ENCODE measurements at regions not wholly inside any gene's neighbourhood (a gene's known extent, or its start where the extent isn't known, plus 50 kb on each side); places are given as distances from the start of the nearest gene placed in this dataset.
"Not testable (repeated sequence)": the region's sequence is repeated elsewhere in the genome, so short reads cannot be mapped to it uniquely, and the experiment has no call there.

DNA sequence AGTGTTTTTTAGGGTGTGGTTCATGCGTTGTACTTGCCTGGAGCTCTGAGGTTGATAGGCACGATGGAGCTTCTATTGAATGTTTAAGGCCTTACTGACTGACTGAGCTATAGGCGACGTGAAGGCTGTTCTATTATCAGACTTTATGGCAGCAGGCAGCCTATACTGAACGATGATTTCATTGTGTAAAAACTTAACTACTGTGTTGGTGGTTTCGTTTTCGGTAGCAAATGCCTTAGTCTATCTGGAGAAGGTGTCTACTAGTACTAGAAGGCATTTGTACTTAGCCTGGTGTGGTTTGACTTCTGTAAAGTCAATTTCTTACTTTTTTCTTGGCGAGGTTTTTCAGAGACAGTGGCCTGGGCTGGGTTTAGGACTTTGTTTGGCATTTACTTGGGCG lies 194.4 kb downstream of the OTOP1 start:
- TF ChIP-seq, protein P1, sequence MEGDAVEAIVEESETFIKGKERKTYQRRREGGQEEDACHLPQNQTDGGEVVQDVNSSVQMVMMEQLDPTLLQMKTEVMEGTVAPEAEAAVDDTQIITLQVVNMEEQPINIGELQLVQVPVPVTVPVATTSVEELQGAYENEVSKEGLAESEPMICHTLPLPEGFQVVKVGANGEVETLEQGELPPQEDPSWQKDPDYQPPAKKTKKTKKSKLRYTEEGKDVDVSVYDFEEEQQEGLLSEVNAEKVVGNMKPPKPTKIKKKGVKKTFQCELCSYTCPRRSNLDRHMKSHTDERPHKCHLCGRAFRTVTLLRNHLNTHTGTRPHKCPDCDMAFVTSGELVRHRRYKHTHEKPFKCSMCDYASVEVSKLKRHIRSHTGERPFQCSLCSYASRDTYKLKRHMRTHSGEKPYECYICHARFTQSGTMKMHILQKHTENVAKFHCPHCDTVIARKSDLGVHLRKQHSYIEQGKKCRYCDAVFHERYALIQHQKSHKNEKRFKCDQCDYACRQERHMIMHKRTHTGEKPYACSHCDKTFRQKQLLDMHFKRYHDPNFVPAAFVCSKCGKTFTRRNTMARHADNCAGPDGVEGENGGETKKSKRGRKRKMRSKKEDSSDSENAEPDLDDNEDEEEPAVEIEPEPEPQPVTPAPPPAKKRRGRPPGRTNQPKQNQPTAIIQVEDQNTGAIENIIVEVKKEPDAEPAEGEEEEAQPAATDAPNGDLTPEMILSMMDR (IDR thresholded peaks at IDR 0.05) = not testable (repeated sequence)
- not testable (repeated sequence) for TF ChIP-seq POLR2AphosphoS5, EP300 (IDR thresholded peaks at IDR 0.05)

All from stomach (tissue), 4 donors.